Astrocyte (in vitro differentiated cells and primary cell): ENCODE measurements at regions not wholly inside any gene's neighbourhood (a gene's known extent, or its start where the extent isn't known, plus 50 kb on each side); places are given as distances from the start of the nearest gene placed in this dataset.

Source experiments
- DNase-seq: peaks from one replicate; pipeline ENCODE4 v3.0.0-alpha.2; 2010; ENCODE audit warnings: low read depth
- FAIRE-seq: peaks from 2 replicates; lab custom pipeline; 2011; peaks lifted over from hg19 to GRCh38; lab: Jason Lieb, UNC
- H2AFZ ChIP-seq: 2 replicates; pipeline ENCODE4 v1.6.0; 2012; ENCODE audit warnings: low read depth, low read length, inconsistent platforms
- H3K27ac ChIP-seq: 2 replicates; pipeline ENCODE4 v1.5.1; 2011; ENCODE audit warnings: low read depth, low read length, inconsistent platforms
- H3K27me3 ChIP-seq: 2 replicates; pipeline ENCODE4 v1.6.0; 2011; ENCODE audit warnings: low read length, inconsistent platforms; ENCODE audit not compliant: insufficient read depth
- H3K36me3 ChIP-seq: 2 replicates; pipeline ENCODE4 v1.5.1; 2011; ENCODE audit warnings: low read length, inconsistent platforms; ENCODE audit not compliant: insufficient read depth
- H3K4me1 ChIP-seq: 2 replicates; pipeline ENCODE4 v1.5.1; 2011; ENCODE audit warnings: low read length, inconsistent platforms; ENCODE audit not compliant: insufficient read depth
- H3K4me2 ChIP-seq: 2 replicates; pipeline ENCODE4 v1.6.0; 2012; ENCODE audit warnings: low read length, inconsistent platforms
- H3K4me3 ChIP-seq: 2 replicates; pipeline ENCODE4 v1.5.1; 2011; ENCODE audit warnings: low read depth, mild to moderate bottlenecking, low read length, inconsistent platforms; ENCODE audit not compliant: insufficient read depth
- H3K79me2 ChIP-seq: 2 replicates; pipeline ENCODE4 v1.6.0; 2012; ENCODE audit warnings: mild to moderate bottlenecking, low read length, inconsistent platforms; ENCODE audit not compliant: insufficient read depth
- H3K9ac ChIP-seq: 2 replicates; pipeline ENCODE4 v1.6.0; 2012; ENCODE audit warnings: mild to moderate bottlenecking, low read length, inconsistent platforms
- H3K9me3 ChIP-seq: 2 replicates; pipeline ENCODE4 v1.5.1; 2012; ENCODE audit warnings: low read depth, mild to moderate bottlenecking, low read length, inconsistent platforms; ENCODE audit not compliant: insufficient read depth
- H4K20me1 ChIP-seq: 2 replicates; pipeline ENCODE4 v1.6.0; 2012; ENCODE audit warnings: low read length, inconsistent platforms; ENCODE audit not compliant: insufficient read depth
- H3K27ac Mint-ChIP-seq: one replicate; pipeline ENCODE4 v1.8.0; 2021; ENCODE audit warnings: mild to moderate bottlenecking, mixed read lengths; ENCODE audit not compliant: unreplicated experiment
- H3K27me3 Mint-ChIP-seq: one replicate; pipeline ENCODE4 v1.8.0; 2021; ENCODE audit warnings: low read depth, mixed read lengths; ENCODE audit not compliant: unreplicated experiment
- H3K36me3 Mint-ChIP-seq: one replicate; pipeline ENCODE4 v1.8.0; 2021; ENCODE audit warnings: low read depth, mixed read lengths; ENCODE audit not compliant: unreplicated experiment
- H3K4me1 Mint-ChIP-seq: one replicate; pipeline ENCODE4 v1.8.0; 2021; ENCODE audit warnings: low read depth, mixed read lengths; ENCODE audit not compliant: unreplicated experiment
- H3K4me3 Mint-ChIP-seq: one replicate; pipeline ENCODE4 v1.8.0; 2021; ENCODE audit warnings: mild to moderate bottlenecking, moderate library complexity, mixed read lengths; ENCODE audit not compliant: unreplicated experiment
- H3K9me3 Mint-ChIP-seq: one replicate; pipeline ENCODE4 v1.8.0; 2021; ENCODE audit warnings: mild to moderate bottlenecking, mixed read lengths; ENCODE audit not compliant: unreplicated experiment
- EZH2 ChIP-seq: IDR thresholded peaks from 2 replicates; pipeline ENCODE4 v1.6.1; 2012; ENCODE audit warnings: mild to moderate bottlenecking, low read length, inconsistent platforms; ENCODE audit not compliant: insufficient read depth
- TF ChIP-seq, protein P1 (sequence below): IDR thresholded peaks from 2 replicates; pipeline ENCODE4 v1.5.1; 2011; ENCODE audit warnings: low read depth, mild to moderate bottlenecking, inconsistent platforms, low read length, moderate library complexity; ENCODE audit not compliant: insufficient read depth

DNA sequence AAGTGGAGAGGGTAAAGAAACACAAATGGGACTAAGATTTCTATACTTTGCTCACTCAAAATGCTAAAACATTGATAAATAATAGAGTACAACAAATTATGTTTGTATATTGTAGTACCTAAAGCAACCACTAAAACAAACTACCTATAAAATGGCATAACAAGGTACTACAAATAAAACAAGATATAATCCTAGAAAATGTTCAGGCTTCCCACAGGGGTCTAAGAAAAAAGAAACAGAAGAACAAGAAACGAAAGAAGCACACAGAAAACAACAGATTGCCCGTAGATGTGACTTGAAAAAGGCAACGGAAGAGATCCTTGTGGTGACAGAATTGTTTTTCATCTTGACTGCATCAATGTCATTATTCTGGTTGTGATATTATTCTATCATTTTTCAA, 63.3 kb upstream of the ADGRL4 start:
- no peaks in the 10 kb centered on the region for H4K20me1 ChIP-seq
- H3K27ac ChIP-seq = no peak overlapping the region
- DNase-seq = no peak
- no peaks in the 10 kb centered on the region for H3K27me3 Mint-ChIP-seq
- no peaks in the 10 kb centered on the region for H3K9me3 Mint-ChIP-seq
- no peaks in the 10 kb centered on the region for H3K27me3 ChIP-seq
- no peak overlapping the region for H3K27ac Mint-ChIP-seq
- H3K4me2 ChIP-seq = no peak overlapping the region
- H3K36me3 ChIP-seq = no peaks in the 10 kb centered on the region
- H3K79me2 ChIP-seq = no peaks in the 10 kb centered on the region
- H3K4me3 Mint-ChIP-seq = no peak overlapping the region
- H3K4me1 ChIP-seq = no peaks in the 10 kb centered on the region
- H3K9me3 ChIP-seq = no peaks in the 10 kb centered on the region
- no peak for TF ChIP-seq EZH2
- TF ChIP-seq, protein P1, sequence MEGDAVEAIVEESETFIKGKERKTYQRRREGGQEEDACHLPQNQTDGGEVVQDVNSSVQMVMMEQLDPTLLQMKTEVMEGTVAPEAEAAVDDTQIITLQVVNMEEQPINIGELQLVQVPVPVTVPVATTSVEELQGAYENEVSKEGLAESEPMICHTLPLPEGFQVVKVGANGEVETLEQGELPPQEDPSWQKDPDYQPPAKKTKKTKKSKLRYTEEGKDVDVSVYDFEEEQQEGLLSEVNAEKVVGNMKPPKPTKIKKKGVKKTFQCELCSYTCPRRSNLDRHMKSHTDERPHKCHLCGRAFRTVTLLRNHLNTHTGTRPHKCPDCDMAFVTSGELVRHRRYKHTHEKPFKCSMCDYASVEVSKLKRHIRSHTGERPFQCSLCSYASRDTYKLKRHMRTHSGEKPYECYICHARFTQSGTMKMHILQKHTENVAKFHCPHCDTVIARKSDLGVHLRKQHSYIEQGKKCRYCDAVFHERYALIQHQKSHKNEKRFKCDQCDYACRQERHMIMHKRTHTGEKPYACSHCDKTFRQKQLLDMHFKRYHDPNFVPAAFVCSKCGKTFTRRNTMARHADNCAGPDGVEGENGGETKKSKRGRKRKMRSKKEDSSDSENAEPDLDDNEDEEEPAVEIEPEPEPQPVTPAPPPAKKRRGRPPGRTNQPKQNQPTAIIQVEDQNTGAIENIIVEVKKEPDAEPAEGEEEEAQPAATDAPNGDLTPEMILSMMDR = peak; percentile 6
- H3K4me1 Mint-ChIP-seq = no peaks in the 10 kb centered on the region
- H3K4me3 ChIP-seq = no peak overlapping the region
- no peak overlapping the region for H2AFZ ChIP-seq
- no peak overlapping the region for H3K9ac ChIP-seq
- no peak for FAIRE-seq
- H3K36me3 Mint-ChIP-seq = no peaks in the 10 kb centered on the region

GRCh38 chr1:79059341-79059740, 52.8 kb upstream of the ADGRL4 start:
- no peaks in the 10 kb centered on the region for H3K27me3 Mint-ChIP-seq
- Histone ChIP-seq H3K36me3 (no peaks in the 10 kb centered on the region), H4K20me1 (no peaks in the 10 kb centered on the region), H3K4me1 (no peaks in the 10 kb centered on the region), H2AFZ (no peak overlapping the region), H3K4me2 (no peak overlapping the region), H3K9me3 (peaks cover 3% of the 10 kb centered on the region), H3K9ac (no peak overlapping the region), H3K27me3 (no peaks in the 10 kb centered on the region), H3K27ac (no peak overlapping the region), H3K4me3 (no peak overlapping the region), H3K79me2 (no peaks in the 10 kb centered on the region)
- H3K4me1 Mint-ChIP-seq = no peaks in the 10 kb centered on the region
- no peak for FAIRE-seq
- peaks cover 11% of the 10 kb centered on the region for H3K9me3 Mint-ChIP-seq
- no peak overlapping the region for H3K27ac Mint-ChIP-seq
- peak; percentile 46 for DNase-seq
- no peak overlapping the region for H3K4me3 Mint-ChIP-seq
- H3K36me3 Mint-ChIP-seq = no peaks in the 10 kb centered on the region
- TF ChIP-seq, protein P1 = no peak
- TF ChIP-seq EZH2 = no peak
